ENCODE measurements at regions not wholly inside any gene's neighbourhood (a gene's known extent, or its start where the extent isn't known, plus 50 kb on each side); places are given as distances from the start of the nearest gene placed in this dataset.

DNA sequence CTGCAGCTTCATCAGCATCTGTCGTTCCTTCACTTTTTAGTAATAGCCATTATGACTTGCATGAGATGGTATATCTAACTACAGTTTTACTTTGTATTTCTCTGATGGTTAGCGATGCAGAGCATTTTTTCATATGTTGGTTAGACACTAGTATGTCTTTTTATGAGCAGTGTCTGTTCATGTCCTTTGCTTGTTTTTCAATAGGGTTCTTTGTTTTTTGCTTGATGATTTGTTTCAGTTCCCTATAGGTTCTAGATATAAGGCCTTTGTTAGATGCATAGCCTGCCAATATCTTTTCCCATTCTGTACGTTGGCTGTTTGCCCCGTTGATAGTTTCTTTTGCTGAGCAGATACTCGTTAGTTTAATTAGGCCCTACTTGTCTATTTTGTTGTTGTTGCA lies 487.2 kb upstream of the BCHE start:
- Mint-ChIP-seq H3K36me3 (ENCODE audit: low read depth) (no peaks in the 10 kb centered on the region), H3K9me3 (peaks cover 4% of the 10 kb centered on the region), H3K4me1 (ENCODE audit: low read depth) (no peaks in the 10 kb centered on the region), H3K27ac (no peak overlapping the region), H3K27me3 (ENCODE audit: low read depth) (no peaks in the 10 kb centered on the region), H3K4me3 (no peak overlapping the region)
- no peak for DNase-seq (ENCODE audit: low spot score)

DNA sequence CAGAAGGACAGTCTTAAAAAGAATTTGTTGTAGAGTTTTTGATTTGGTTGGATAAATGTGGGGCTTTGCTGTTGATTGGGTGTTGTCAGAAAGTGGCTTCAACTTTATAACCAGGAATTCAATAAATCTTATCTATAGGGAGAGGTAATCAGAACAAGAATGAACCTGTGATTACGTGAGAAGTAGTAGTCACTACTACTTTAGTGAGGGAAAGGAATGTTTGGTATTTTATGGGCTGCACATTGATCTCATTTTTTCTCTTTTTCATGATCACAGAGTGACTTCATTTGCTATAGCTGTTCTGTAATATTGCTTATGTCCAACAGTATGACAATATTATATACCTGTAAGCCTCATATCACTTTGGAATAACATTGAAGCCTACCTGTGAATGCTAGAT lies 485.2 kb upstream of the BCHE start:
- Mint-ChIP-seq H3K27ac (no peak overlapping the region), H3K36me3 (ENCODE audit: low read depth) (no peaks in the 10 kb centered on the region), H3K9me3 (peaks cover 6% of the 10 kb centered on the region), H3K4me1 (ENCODE audit: low read depth) (no peaks in the 10 kb centered on the region), H3K27me3 (ENCODE audit: low read depth) (no peaks in the 10 kb centered on the region), H3K4me3 (no peak overlapping the region)
- no peak for DNase-seq (ENCODE audit: low spot score)

DNA sequence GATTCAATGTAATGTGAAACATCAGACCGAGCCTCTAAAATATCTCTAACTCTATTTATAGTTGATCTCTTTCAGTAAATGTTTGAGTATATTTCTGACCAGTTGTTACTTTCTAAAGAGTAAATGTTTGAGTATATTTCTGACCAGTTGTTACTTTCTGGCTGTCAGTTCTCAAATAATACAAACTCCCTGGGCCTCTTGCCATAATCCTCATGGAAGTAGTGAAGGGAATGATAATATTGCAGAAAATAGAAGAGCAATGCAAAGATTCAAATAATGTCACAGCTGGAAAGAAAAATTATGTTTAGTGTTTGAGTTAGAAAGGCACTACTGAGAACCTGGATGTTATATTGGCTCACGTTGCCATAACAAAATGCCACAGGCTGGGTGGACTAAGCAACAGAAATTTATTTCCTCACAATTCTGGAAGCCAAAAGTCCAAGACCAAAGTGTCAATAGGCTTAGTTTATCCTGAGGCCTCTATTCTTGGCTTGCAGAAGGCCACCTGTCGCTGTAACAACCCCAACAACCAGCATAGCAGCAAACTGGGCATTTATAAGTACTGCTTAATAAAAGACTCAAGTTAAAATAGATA lies 470.6 kb upstream of the BCHE start:
- Mint-ChIP-seq H3K4me3 (no peak overlapping the region), H3K36me3 (ENCODE audit: low read depth) (no peaks in the 10 kb centered on the region), H3K9me3 (no peaks in the 10 kb centered on the region), H3K4me1 (ENCODE audit: low read depth) (no peaks in the 10 kb centered on the region), H3K27ac (no peak overlapping the region), H3K27me3 (ENCODE audit: low read depth) (no peaks in the 10 kb centered on the region)
- no peak for DNase-seq (ENCODE audit: low spot score)

DNA sequence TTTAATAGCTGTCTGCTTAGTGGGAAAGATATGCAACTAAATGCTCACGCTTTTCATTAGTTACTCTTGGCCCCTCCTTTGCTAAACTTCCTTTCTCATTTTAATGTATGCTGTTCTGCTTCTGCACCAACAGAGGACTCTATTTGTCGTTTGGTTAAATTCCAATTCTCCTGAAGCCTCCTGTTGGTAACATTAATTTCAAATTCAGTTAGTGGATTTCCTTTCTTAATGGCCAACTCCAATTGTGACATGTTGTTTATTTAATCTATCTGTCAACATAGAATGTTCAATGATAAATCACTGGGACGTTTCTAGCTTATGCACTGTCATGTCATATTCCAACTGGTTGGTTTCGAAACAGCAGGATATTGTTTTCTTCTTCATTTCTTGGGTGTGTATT lies 467.4 kb upstream of the BCHE start:
- Mint-ChIP-seq H3K4me3 (no peak overlapping the region), H3K9me3 (peaks cover 11% of the 10 kb centered on the region), H3K36me3 (ENCODE audit: low read depth) (no peaks in the 10 kb centered on the region), H3K27ac (no peak overlapping the region), H3K27me3 (ENCODE audit: low read depth) (no peaks in the 10 kb centered on the region), H3K4me1 (ENCODE audit: low read depth) (no peaks in the 10 kb centered on the region)
- no peak for DNase-seq (ENCODE audit: low spot score)

- Mint-ChIP-seq H3K27ac (no peak overlapping the region), H3K9me3 (peaks cover 16% of the 10 kb centered on the region), H3K27me3 (ENCODE audit: low read depth) (no peaks in the 10 kb centered on the region), H3K4me3 (no peak overlapping the region), H3K4me1 (ENCODE audit: low read depth) (no peaks in the 10 kb centered on the region), H3K36me3 (ENCODE audit: low read depth) (no peaks in the 10 kb centered on the region)
- no peak for DNase-seq (ENCODE audit: low spot score)
Measured at GRCh38 chr3:166303681-166304080, 466.5 kb upstream of the BCHE start.

- H3K36me3 Mint-ChIP-seq (ENCODE audit: low read depth) = no peaks in the 10 kb centered on the region
- DNase-seq (ENCODE audit: low spot score) = no peak
- no peak overlapping the region for H3K27ac Mint-ChIP-seq
- no peak overlapping the region for H3K4me3 Mint-ChIP-seq
- no peaks in the 10 kb centered on the region for H3K4me1 Mint-ChIP-seq (ENCODE audit: low read depth)
- no peaks in the 10 kb centered on the region for H3K27me3 Mint-ChIP-seq (ENCODE audit: low read depth)
- H3K9me3 Mint-ChIP-seq = peaks cover 20% of the 10 kb centered on the region
Measured at GRCh38 chr3:166302331-166302730, 465.1 kb upstream of the BCHE start.

DNA sequence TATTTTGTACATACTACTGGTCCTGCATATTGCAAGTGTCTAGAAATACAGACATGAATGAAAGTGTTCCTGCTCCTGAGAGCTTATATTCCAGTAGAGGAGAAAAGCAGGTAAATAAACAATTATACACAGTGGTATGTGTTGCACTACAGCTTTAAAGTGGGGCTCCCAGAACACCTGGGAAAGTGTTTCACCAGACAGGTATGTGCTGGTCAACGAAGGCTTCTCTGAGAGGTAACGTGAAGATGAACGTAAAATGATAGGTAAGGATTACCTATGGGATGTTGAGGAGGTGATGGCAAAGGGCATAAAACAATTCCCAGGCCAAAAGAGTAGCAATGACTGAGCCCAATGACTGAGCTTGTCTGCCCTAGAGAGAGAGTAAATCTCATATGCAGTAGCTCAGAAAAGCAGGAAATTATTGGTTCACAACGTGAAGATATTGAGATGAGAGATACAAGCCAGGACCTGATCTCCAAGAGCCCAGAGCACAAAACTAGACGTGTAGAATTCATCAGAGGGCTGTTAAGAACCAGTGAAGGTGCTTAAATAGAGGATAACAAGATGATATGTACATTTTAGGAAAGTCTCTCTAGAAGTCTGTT lies 459.1 kb upstream of the BCHE start:
- DNase-seq (ENCODE audit: low spot score) = no peak
- H3K4me1 Mint-ChIP-seq (ENCODE audit: low read depth) = no peaks in the 10 kb centered on the region
- H3K4me3 Mint-ChIP-seq = no peak overlapping the region
- peaks cover 18% of the 10 kb centered on the region for H3K9me3 Mint-ChIP-seq
- H3K27me3 Mint-ChIP-seq (ENCODE audit: low read depth) = no peaks in the 10 kb centered on the region
- H3K36me3 Mint-ChIP-seq (ENCODE audit: low read depth) = no peaks in the 10 kb centered on the region
- H3K27ac Mint-ChIP-seq = no peak overlapping the region

GRCh38 chr3:166291186-166291955 lies 454.1 kb upstream of the BCHE start:
- Mint-ChIP-seq H3K27ac (no peak overlapping the region), H3K36me3 (ENCODE audit: low read depth) (no peaks in the 10 kb centered on the region), H3K4me3 (no peak overlapping the region), H3K4me1 (ENCODE audit: low read depth) (no peaks in the 10 kb centered on the region), H3K9me3 (peaks cover 12% of the 10 kb centered on the region), H3K27me3 (ENCODE audit: low read depth) (no peaks in the 10 kb centered on the region)
- no peak for DNase-seq (ENCODE audit: low spot score)

DNA sequence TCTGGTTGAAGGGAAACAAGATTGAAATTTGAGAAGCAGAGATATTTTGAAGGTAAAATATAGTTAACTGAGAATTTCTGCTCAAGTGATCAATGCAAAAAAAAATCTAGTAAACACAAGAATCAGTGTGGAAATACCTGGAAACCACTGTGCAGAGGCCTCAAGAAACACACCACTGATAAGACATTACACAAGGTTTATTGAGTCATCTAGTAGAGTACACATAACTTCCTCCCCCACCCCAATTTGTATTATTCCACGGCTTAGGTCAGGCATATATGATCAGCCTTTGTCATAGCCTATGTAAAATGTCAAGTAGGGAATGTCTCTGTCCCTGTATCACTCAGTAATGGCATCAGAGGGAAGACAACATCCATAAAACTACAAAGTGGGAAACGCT lies 447.8 kb upstream of the BCHE start:
- DNase-seq (ENCODE audit: low spot score) = no peak
- no peaks in the 10 kb centered on the region for H3K27me3 Mint-ChIP-seq (ENCODE audit: low read depth)
- H3K27ac Mint-ChIP-seq = no peak overlapping the region
- H3K4me1 Mint-ChIP-seq (ENCODE audit: low read depth) = no peaks in the 10 kb centered on the region
- H3K36me3 Mint-ChIP-seq (ENCODE audit: low read depth) = no peaks in the 10 kb centered on the region
- no peak overlapping the region for H3K4me3 Mint-ChIP-seq
- H3K9me3 Mint-ChIP-seq = peaks cover 26% of the 10 kb centered on the region

GRCh38 chr3:166283840-166284239 lies 446.6 kb upstream of the BCHE start:
- Mint-ChIP-seq H3K9me3 (peaks cover 26% of the 10 kb centered on the region), H3K27me3 (ENCODE audit: low read depth) (no peaks in the 10 kb centered on the region), H3K4me3 (no peak overlapping the region), H3K4me1 (ENCODE audit: low read depth) (no peaks in the 10 kb centered on the region), H3K27ac (no peak overlapping the region), H3K36me3 (ENCODE audit: low read depth) (no peaks in the 10 kb centered on the region)
- DNase-seq (ENCODE audit: low spot score) = no peak

GRCh38 chr3:166282931-166283330 lies 445.7 kb upstream of the BCHE start:
- H3K4me1 Mint-ChIP-seq (ENCODE audit: low read depth) = no peaks in the 10 kb centered on the region
- H3K4me3 Mint-ChIP-seq = no peak overlapping the region
- DNase-seq (ENCODE audit: low spot score) = no peak
- no peaks in the 10 kb centered on the region for H3K27me3 Mint-ChIP-seq (ENCODE audit: low read depth)
- peaks cover 26% of the 10 kb centered on the region for H3K9me3 Mint-ChIP-seq
- H3K27ac Mint-ChIP-seq = no peak overlapping the region
- H3K36me3 Mint-ChIP-seq (ENCODE audit: low read depth) = no peaks in the 10 kb centered on the region

- H3K36me3 Mint-ChIP-seq (ENCODE audit: low read depth) = no peaks in the 10 kb centered on the region
- H3K27ac Mint-ChIP-seq = no peak overlapping the region
- H3K4me1 Mint-ChIP-seq (ENCODE audit: low read depth) = no peaks in the 10 kb centered on the region
- DNase-seq (ENCODE audit: low spot score) = no peak
- peaks cover 17% of the 10 kb centered on the region for H3K9me3 Mint-ChIP-seq
- H3K27me3 Mint-ChIP-seq (ENCODE audit: low read depth) = no peaks in the 10 kb centered on the region
- H3K4me3 Mint-ChIP-seq = no peak overlapping the region
Measured at GRCh38 chr3:166279636-166280035, 442.4 kb upstream of the BCHE start.

- DNase-seq (ENCODE audit: low spot score) = no peak
- H3K36me3 Mint-ChIP-seq (ENCODE audit: low read depth) = no peaks in the 10 kb centered on the region
Measured at GRCh38 chr3:166275024-166275390, 437.8 kb upstream of the BCHE start.

DNA sequence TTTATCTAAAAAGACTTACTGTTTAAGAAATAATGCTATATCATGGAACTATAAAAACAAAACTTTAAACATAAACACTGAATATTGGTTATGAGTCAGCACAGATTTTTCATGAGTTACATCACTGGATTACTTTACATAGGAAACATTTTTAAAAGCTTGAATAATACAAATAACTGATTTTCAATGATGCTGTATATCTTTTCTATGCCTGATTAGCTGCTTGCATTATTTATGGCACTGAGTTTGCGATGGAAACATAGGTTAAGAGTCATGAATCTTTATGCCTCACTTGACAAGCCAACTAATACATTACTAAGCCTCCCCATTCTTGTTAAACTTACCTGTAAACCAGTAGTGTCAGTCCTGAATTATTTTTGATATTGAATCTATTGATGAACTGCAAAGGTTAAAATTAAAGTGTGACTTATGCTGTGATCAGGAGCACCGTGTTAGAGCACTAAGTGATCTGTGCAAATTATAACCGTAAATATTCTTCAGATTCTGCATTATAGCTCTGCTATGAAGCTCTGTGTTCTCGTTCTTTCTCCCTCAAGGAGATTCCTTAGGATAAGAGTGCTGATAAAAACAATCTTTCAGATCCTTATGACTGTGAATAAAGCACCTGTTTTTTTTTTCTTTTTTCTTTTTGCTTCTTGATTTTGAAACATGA lies 437.3 kb upstream of the BCHE start:
- Mint-ChIP-seq H3K9me3 (peaks cover 12% of the 10 kb centered on the region), H3K4me3 (no peak overlapping the region), H3K4me1 (ENCODE audit: low read depth) (no peaks in the 10 kb centered on the region), H3K27me3 (ENCODE audit: low read depth) (no peaks in the 10 kb centered on the region), H3K36me3 (ENCODE audit: low read depth) (no peaks in the 10 kb centered on the region), H3K27ac (no peak overlapping the region)
- DNase-seq (ENCODE audit: low spot score) = no peak

More at GRCh38 chr3:166275024-166275390, 437.8 kb upstream of the BCHE start:
- no peak overlapping the region for H3K4me3 Mint-ChIP-seq
- H3K27ac Mint-ChIP-seq = no peak overlapping the region
- no peaks in the 10 kb centered on the region for H3K4me1 Mint-ChIP-seq (ENCODE audit: low read depth)
- peaks cover 12% of the 10 kb centered on the region for H3K9me3 Mint-ChIP-seq
- H3K27me3 Mint-ChIP-seq (ENCODE audit: low read depth) = no peaks in the 10 kb centered on the region

All from T-helper 2 cell treated with Interferon-gamma antibody and Interleukin-4, amounts not matched to agents 5 μg/mL and 100 μg/mL, for 36 hours (primary cell).